ENCODE measurements at regions not wholly inside any gene's neighbourhood (a gene's known extent, or its start where the extent isn't known, plus 50 kb on each side); places are given as distances from the start of the nearest gene placed in this dataset.

DNA sequence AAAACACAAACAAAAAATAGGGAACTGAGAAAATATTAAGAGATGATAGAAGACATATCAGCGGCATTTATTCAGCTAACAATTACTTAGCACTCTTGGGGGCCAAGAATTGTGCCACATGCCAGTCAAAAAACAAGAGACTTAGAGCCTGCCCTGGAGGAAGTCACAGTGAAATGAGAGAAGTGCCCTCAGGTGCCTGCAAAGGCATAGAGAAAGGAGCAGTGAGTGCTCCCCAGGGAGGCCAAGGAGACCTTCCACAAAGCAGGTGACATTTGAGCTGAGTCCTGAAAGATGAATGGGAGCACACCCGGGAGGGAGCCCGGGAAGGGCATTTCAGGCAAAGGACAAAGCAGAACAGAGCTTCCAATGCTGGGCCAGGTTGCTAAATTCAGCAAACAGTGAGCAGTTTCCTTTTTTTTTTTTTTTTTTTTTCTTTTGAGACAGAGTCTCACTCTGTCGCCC is 184.7 kb upstream of the JARID2 start:
- TF ChIP-seq, protein P1, sequence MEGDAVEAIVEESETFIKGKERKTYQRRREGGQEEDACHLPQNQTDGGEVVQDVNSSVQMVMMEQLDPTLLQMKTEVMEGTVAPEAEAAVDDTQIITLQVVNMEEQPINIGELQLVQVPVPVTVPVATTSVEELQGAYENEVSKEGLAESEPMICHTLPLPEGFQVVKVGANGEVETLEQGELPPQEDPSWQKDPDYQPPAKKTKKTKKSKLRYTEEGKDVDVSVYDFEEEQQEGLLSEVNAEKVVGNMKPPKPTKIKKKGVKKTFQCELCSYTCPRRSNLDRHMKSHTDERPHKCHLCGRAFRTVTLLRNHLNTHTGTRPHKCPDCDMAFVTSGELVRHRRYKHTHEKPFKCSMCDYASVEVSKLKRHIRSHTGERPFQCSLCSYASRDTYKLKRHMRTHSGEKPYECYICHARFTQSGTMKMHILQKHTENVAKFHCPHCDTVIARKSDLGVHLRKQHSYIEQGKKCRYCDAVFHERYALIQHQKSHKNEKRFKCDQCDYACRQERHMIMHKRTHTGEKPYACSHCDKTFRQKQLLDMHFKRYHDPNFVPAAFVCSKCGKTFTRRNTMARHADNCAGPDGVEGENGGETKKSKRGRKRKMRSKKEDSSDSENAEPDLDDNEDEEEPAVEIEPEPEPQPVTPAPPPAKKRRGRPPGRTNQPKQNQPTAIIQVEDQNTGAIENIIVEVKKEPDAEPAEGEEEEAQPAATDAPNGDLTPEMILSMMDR (IDR thresholded peaks at IDR 0.05), result no peak
- TF ChIP-seq POLR2A (IDR thresholded peaks at IDR 0.05) (no peak), EP300 (IDR thresholded peaks at IDR 0.05) (no peak)

Data from upper lobe of left lung (tissue), 4 donors.